HG02759 (cell line): ENCODE measurements at regions not wholly inside any gene's neighbourhood (a gene's known extent, or its start where the extent isn't known, plus 50 kb on each side); places are given as distances from the start of the nearest gene placed in this dataset.
"Not testable (repeated sequence)": the region's sequence is repeated elsewhere in the genome, so short reads cannot be mapped to it uniquely, and the experiment has no call there.

ENCODE experiments used
- ATAC-seq: cut with Tn5 transposase; IDR thresholded peaks from one replicate; pipeline ENCODE4 v1.9.1; 2021; ENCODE audit warnings: mild to moderate bottlenecking, moderate library complexity; ENCODE audit not compliant: unreplicated experiment

- no peak for ATAC-seq
These were observed 79.9 kb upstream of the ATP1A1 start for GRCh38 chr1:116292929-116293725.

GRCh38 chr1:116297495-116298212 is 75.4 kb upstream of the ATP1A1 start:
- ATAC-seq, result no peak

GRCh38 chr1:116298213-116298579 is 74.8 kb upstream of the ATP1A1 start:
- not testable (repeated sequence) for ATAC-seq

GRCh38 chr1:116298746-116299145 is 74.3 kb upstream of the ATP1A1 start:
- no peak for ATAC-seq

GRCh38 chr1:116299248-116299647 is 73.8 kb upstream of the ATP1A1 start:
- ATAC-seq, result no peak

- no peak for ATAC-seq
These were observed 70.8 kb upstream of the ATP1A1 start for GRCh38 chr1:116302281-116302680.

- ATAC-seq, result no peak
These were observed 66.9 kb upstream of the ATP1A1 start for GRCh38 chr1:116306102-116306501.

GRCh38 chr1:116306840-116307442 is 66.1 kb upstream of the ATP1A1 start:
- ATAC-seq, result no peak

GRCh38 chr1:116308276-116308675 is 64.8 kb upstream of the ATP1A1 start:
- no peak for ATAC-seq

- ATAC-seq, result no peak
These were observed 63.8 kb upstream of the ATP1A1 start for GRCh38 chr1:116309090-116309870.

GRCh38 chr1:116310180-116310579 is 62.9 kb upstream of the ATP1A1 start:
- no peak for ATAC-seq

- ATAC-seq, result no peak
These were observed 61.9 kb upstream of the ATP1A1 start for GRCh38 chr1:116311193-116311592.

- no peak for ATAC-seq
These were observed 61.0 kb upstream of the ATP1A1 start for GRCh38 chr1:116311756-116312680.

GRCh38 chr1:116312681-116313069 is 60.4 kb upstream of the ATP1A1 start:
- no peak for ATAC-seq

GRCh38 chr1:116313776-116314175 is 59.3 kb upstream of the ATP1A1 start:
- no peak for ATAC-seq

GRCh38 chr1:116314305-116314919 is 58.6 kb upstream of the ATP1A1 start:
- no peak for ATAC-seq

- ATAC-seq, result no peak
These were observed 56.7 kb upstream of the ATP1A1 start for GRCh38 chr1:116316373-116316772.

GRCh38 chr1:116318897-116319296 is 54.1 kb upstream of the ATP1A1 start:
- no peak for ATAC-seq

GRCh38 chr1:116320874-116321273 is 52.2 kb upstream of the ATP1A1 start:
- ATAC-seq, result no peak

GRCh38 chr1:116321766-116322175 is 51.3 kb upstream of the ATP1A1 start:
- no peak for ATAC-seq
